Left ventricle myocardium superior (tissue), 1 donor: ENCODE measurements at regions not wholly inside any gene's neighbourhood (a gene's known extent, or its start where the extent isn't known, plus 50 kb on each side); places are given as distances from the start of the nearest gene placed in this dataset.

Experiments
- ATAC-seq: fragments of 200-7000 bp; cut with Tn5 transposase; one replicate; pipeline ENCODE4 v1.9.1; 2020; ENCODE audit warnings: mild to moderate bottlenecking, moderate library complexity
- DNase-seq: peaks from one replicate; pipeline ENCODE4 v3.0.0-alpha.2; 2020
- intact Hi-C: fragments of 100-400 bp; cut with micrococcal nuclease; formaldehyde crosslinking; loops from one replicate; pipeline ENCODE4 v1.11.0; 2022
- donor health status: DM: no; HTN: yes; CAD: no; lungs with severe emphysema.

- DNase-seq (no peak), ATAC-seq (no peak)
- intact Hi-C loops, result no loop called here
These were observed 132.6 kb downstream of the BMP4 start for GRCh38 chr14:53824061-53824460.

GRCh38 chr14:53814392-53814791 lies 142.2 kb downstream of the BMP4 start:
- intact Hi-C loops, result no loop called here
- ATAC-seq, result peak; percentile 63
- peak; percentile 36 for DNase-seq

- intact Hi-C loops, result no loop called here
- no peak for ATAC-seq
- DNase-seq, result no peak
These were observed 146.4 kb downstream of the BMP4 start for GRCh38 chr14:53810221-53810620.

GRCh38 chr14:53808042-53808441 lies 148.6 kb downstream of the BMP4 start:
- ATAC-seq, result peak; percentile 34
- no peak for DNase-seq
- intact Hi-C loops, result no loop called here

- DNase-seq (peak; percentile 59), ATAC-seq (peak; percentile 97)
- intact Hi-C loops, result no loop called here
These were observed 149.1 kb downstream of the BMP4 start for GRCh38 chr14:53807542-53807941.

GRCh38 chr14:53807108-53807507 lies 149.5 kb downstream of the BMP4 start:
- intact Hi-C loops, result no loop called here
- no peak for DNase-seq
- ATAC-seq, result peak; percentile 88

- intact Hi-C loops, result no loop called here
- DNase-seq, result no peak
- ATAC-seq, result no peak
These were observed 159.9 kb downstream of the BMP4 start for GRCh38 chr14:53796734-53797133.

- intact Hi-C loops, result no loop called here
- ATAC-seq (peak; percentile 20), DNase-seq (peak; percentile 30)
These were observed 162.7 kb downstream of the BMP4 start for GRCh38 chr14:53793790-53794505.

GRCh38 chr14:53792909-53793308 lies 163.7 kb downstream of the BMP4 start:
- intact Hi-C loops, result no loop called here
- DNase-seq (no peak), ATAC-seq (no peak)

- intact Hi-C loops, result no loop called here
- no peak for ATAC-seq
- DNase-seq, result no peak
These were observed 165.7 kb downstream of the BMP4 start for GRCh38 chr14:53790731-53791500.

GRCh38 chr14:53788566-53788965 lies 168.1 kb downstream of the BMP4 start:
- intact Hi-C loops, result no loop called here
- DNase-seq, result no peak
- no peak for ATAC-seq

- ATAC-seq (no peak), DNase-seq (no peak)
- intact Hi-C loops, result no loop called here
These were observed 170.6 kb downstream of the BMP4 start for GRCh38 chr14:53786045-53786444.

- intact Hi-C loops, result no loop called here
- no peak for DNase-seq
- no peak for ATAC-seq
These were observed 171.9 kb downstream of the BMP4 start for GRCh38 chr14:53784688-53785087.

GRCh38 chr14:53783256-53783655 lies 173.4 kb downstream of the BMP4 start:
- no peak for DNase-seq
- intact Hi-C loops, result no loop called here
- ATAC-seq, result no peak

- ATAC-seq (no peak), DNase-seq (no peak)
- intact Hi-C loops, result no loop called here
These were observed 176.5 kb downstream of the BMP4 start for GRCh38 chr14:53780051-53780555.

- DNase-seq, result no peak
- no peak for ATAC-seq
- intact Hi-C loops, result no loop called here
These were observed 177.3 kb downstream of the BMP4 start for GRCh38 chr14:53779301-53779700.

GRCh38 chr14:53778263-53778662 lies 178.4 kb downstream of the BMP4 start:
- DNase-seq, result no peak
- intact Hi-C loops, result no loop called here

GRCh38 chr14:53772936-53773335 lies 183.7 kb downstream of the BMP4 start:
- intact Hi-C loops, result no loop called here
- ATAC-seq, result no peak

More at GRCh38 chr14:53778263-53778662, 178.4 kb downstream of the BMP4 start:
- ATAC-seq, result no peak

GRCh38 chr14:53767566-53767965 lies 189.1 kb downstream of the BMP4 start:
- no peak for DNase-seq
- intact Hi-C loops, result no loop called here
- ATAC-seq, result no peak

More at GRCh38 chr14:53772936-53773335, 183.7 kb downstream of the BMP4 start:
- DNase-seq, result no peak

GRCh38 chr14:53766601-53767000 lies 190.0 kb downstream of the BMP4 start:
- DNase-seq (no peak), ATAC-seq (no peak)
- intact Hi-C loops, result no loop called here

GRCh38 chr14:53766106-53766505 lies 190.5 kb downstream of the BMP4 start:
- ATAC-seq (no peak), DNase-seq (no peak)
- intact Hi-C loops, result no loop called here
